ENCODE measurements at regions not wholly inside any gene's neighbourhood (a gene's known extent, or its start where the extent isn't known, plus 50 kb on each side); places are given as distances from the start of the nearest gene placed in this dataset.
"Not testable (repeated sequence)": the region's sequence is repeated elsewhere in the genome, so short reads cannot be mapped to it uniquely, and the experiment has no call there.

DNA sequence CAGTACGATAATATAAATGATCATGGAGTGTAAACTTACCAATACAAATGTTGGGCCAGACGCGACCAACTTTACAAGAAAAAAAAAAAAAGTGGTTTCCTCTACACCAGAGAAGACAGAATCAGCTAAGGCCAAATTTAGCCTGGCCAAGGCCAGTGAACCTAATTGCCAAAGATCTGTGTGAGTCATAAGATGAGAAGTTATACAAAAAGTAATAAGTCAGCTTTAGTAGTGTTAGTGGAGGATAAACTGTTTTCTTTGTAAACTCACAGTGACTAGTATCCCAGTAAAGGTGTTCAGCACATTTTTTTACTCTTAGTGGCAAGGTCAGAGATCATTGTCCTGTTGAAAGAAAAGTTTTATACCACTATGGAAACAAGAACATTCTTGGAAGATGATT lies 531.4 kb upstream of the TECRL start:
- no peak for DNase-seq

GRCh38 chr4:64935469-64936001 lies 526.3 kb upstream of the TECRL start:
- DNase-seq: no peak

GRCh38 chr4:64911846-64912245 lies 502.6 kb upstream of the TECRL start:
- DNase-seq: no peak

GRCh38 chr4:64903986-64904385 lies 494.7 kb upstream of the TECRL start:
- no peak for DNase-seq

GRCh38 chr4:64899563-64899962 lies 490.3 kb upstream of the TECRL start:
- no peak for DNase-seq

DNA sequence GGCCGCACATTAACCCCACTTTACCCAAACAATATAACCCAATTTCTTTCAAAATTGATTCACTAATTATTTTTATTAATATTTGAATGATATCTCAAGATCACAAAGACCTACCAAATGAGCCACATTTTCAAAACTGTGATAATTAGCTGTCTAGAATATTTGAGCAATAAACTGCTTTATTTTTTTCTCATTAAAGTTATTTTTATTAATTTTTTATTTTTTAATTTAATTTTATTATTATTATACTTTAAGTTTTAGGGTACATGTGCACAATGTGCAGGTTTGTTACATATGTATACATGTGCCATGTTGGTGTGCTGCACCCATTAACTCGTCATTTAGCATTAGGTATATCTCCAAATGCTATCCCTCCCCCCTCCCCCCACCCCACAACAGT lies 489.8 kb upstream of the TECRL start:
- DNase-seq: not testable (repeated sequence)

DNA sequence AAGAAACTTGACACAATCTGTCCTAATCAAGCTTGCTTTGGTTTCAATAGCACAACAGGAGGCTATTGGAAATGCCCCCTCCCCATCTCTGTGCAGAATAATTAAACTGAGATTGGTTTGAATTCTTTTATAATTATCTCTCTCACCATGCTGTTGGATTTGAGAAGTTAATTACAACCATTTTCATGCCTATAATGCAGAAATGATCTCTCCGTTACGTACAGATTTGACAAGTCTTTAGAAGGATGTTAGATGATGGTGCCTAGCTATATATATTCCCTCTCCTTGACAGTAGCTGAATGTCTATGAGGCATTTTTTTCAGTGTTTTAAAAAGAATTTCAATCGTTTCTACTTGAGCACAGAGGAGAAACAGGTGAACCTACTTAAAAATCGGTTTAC lies 488.4 kb upstream of the TECRL start:
- DNase-seq: no peak

DNA sequence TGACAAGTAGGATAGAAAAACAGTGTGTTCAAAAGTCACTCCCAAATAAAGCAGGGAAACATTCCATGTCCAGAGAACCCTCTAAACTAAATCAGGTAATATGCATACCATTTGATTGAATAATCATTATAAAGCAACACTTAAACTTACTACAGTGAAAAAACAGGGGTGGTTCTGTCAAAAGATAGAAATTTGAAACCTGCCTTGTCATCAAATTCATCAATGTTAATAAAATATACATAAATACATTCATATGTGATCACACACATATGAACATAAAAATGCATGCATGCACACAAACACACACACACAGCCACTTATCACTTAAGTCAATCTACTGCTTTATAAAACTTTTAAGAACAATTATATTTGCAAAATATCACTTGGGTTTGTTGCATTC lies 485.8 kb upstream of the TECRL start:
- no peak for DNase-seq

- DNase-seq: no peak
These were observed 484.0 kb upstream of the TECRL start for GRCh38 chr4:64893205-64893604.

GRCh38 chr4:64889906-64890610 lies 480.8 kb upstream of the TECRL start:
- DNase-seq: no peak

DNA sequence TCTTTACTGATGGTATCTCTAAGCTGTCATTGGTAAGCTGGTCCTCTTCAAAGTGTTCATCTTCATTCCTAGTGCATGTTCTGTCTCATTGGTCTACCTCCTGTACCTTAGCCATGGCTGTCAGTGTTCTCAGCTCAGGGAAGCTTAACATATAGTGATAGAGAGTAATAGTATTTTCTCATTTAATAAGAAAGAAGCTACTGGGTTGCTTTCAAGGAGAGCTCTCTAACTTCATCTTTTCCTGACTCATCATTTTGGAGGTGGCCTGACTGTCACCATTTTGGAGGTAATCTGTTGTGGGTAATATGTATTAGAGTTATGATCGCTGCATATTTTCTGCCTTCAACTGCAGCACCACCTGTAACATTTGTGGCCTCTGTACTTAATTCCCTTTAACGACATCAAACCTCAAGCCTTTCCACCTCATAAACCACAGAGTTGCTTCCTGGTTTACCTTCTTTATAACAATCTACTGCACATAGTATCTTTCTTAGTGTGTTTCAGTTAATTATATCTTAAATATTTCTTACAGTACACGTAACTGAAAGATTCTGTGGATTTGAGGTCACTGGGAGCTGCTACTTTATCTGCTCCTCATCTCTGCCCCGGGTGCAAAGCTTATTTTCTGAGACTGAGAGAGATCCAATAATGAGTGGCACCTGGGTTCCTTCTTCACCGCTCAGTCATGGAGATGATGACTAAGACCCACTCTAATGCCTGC lies 474.0 kb upstream of the TECRL start:
- DNase-seq: no peak

DNA sequence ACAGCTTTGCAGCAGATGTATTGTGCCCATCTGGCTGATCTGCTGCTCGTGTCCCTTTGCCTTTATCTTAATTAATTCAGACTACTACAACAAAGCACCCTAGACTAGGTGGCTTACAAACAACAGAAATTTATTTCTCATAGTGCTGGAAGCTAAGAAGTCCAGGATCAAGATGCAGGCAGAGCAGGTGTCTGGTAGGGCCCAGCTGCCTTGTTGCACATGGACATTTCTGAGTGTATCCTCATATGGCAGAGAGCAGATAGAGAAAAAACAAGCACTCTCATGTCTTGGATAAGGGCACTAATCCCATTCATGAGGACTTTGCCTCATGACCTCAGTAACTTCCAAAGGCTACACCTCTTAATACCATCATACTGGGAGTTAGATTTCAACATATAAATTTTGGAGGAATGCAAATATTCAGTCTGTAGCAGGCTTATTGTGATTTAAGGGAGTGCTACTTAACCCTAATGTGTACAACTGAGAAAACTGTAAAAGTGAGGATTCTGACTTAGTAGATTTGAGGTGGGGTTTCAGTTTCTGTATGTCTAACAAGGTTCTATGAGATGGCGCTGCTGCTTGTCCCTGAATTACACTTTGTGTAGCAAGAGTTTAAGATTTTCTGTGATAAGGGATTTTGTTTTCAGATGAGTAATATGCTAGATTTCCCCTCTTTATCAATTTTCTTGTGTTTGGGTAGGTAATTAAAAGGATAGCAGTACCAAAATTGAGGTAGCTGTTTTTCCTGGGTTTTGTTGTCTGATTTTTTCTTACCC lies 473.2 kb upstream of the TECRL start:
- no peak for DNase-seq

- DNase-seq: no peak
These were observed 471.3 kb upstream of the TECRL start for GRCh38 chr4:64880557-64880956.

DNA sequence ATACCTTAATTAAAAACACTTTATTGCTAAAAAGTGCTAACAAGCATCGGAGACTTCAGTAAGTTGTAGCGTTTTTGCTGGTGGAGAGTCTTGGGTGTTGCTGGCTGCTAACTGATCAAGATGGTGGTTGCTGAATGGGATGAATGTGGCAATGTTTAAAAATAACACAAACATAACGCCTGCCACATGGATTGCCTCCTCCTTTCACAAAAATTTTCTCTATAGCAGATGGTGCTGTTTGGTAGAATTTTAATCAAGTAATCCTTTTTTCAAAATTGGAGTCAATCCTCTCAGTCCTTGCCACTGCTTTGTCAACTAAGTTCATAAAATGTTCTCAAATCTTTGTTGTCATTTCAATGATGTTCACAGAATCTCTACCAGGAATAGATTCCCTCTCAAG lies 466.8 kb upstream of the TECRL start:
- DNase-seq: no peak

- no peak for DNase-seq
These were observed 461.3 kb upstream of the TECRL start for GRCh38 chr4:64870558-64870957.

DNA sequence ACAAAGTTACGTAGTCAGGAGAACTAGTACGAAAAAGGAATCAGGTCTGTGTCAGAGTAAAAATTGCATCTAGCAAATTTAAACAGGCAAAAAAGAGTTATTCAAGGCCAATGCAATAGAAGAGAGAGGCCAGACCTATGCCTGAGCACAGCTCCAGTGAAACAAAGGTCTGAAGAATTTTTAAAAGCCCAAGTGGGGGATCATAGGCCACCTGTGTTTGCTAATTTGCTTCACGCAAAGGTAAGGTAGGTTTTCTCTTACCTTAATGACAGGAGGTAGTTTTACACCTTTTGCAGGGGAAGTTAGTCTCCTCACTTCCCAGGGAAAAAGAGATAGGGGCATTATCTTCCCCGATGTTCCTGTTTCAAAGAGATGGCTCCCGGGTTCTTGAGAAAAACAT lies 448.6 kb upstream of the TECRL start:
- no peak for DNase-seq

GRCh38 chr4:64857198-64857597 lies 447.9 kb upstream of the TECRL start:
- DNase-seq: no peak

- no peak for DNase-seq
These were observed 437.2 kb upstream of the TECRL start for GRCh38 chr4:64846417-64846816.

- DNase-seq: no peak
These were observed 420.5 kb upstream of the TECRL start for GRCh38 chr4:64829749-64830148.

DNA sequence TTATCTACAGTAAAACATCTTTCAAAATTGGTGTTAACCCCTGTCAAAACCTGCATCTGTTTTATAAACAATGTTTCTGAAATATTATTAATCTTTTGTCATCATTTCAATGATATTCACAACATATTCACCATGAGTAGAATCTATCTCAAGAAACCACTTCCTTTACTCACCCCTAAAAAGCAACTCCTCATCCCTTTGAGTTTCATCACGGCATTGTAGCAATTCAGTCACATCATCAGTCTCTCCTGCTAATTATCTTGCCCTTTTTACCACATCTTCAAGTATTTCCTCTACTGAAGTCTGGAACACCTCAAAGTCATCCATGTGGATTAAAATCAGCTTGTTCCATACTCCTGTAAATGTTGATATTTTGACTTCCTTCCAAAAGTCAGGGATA lies 415.3 kb upstream of the TECRL start:
- no peak for DNase-seq

DNA sequence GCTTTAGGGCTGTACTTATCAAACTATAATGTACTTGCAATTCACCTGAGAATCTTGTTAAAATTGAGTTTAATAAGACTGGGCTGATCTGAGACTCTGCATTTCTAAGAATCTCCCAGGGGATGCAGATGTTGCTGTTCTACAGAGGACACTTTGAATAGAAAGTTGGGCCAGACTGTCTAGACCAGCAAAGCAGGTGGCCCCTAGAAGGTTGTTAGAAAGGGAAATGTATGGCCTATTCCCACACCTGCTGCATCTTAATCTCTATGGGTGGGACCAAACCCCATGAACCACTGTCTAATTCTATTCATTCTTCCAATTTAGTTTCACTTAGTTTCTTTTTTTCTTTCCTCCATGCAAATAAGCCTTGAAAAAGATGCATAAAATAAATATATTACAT lies 413.2 kb upstream of the TECRL start:
- no peak for DNase-seq

- DNase-seq: no peak
These were observed 412.1 kb upstream of the TECRL start for GRCh38 chr4:64821219-64821976.

DNA sequence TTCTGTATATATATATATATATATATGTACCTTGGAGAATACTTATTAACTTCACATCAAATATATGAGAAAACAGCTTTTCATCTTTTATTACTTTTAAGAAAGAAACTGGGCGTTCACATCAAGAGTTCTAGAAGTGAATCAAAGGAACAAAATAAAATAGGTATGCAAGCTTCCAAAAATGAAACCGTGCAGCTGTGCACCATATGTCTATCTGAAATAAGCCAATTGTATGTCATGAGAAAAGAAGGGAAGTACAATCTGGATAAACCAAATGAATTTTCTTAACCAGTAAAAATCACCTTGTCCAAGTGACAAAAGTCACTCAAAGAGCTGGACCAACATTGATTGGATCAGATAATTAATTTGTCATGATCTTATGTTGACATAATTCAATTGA lies 405.4 kb upstream of the TECRL start:
- no peak for DNase-seq

All from CD4-positive, alpha-beta T cell treated with Interleukin-17A for 1 hour (primary cell).